ENCODE measurements at regions not wholly inside any gene's neighbourhood (a gene's known extent, or its start where the extent isn't known, plus 50 kb on each side); places are given as distances from the start of the nearest gene placed in this dataset.

GRCh38 chr7:130985361-130985760 lies 251.4 kb upstream of the KLF14 start:
- peaks cover 11% of the 10 kb centered on the region for H3K4me1 ChIP-seq (ENCODE audit: control insufficient read depth, insufficient read depth, low read length)
- DNase-seq (ENCODE audit: low read depth in 4 of 6, low spot score in 6 of 6): no peak
- no peak overlapping the region for H3K27ac ChIP-seq (ENCODE audit: low read depth, low read length)
- H3K4me3 ChIP-seq (ENCODE audit: low read depth, low read length): no peak overlapping the region
- no peaks in the 10 kb centered on the region for H3K36me3 ChIP-seq (ENCODE audit: control insufficient read depth, insufficient read depth, low read length)
- H3K9me3 ChIP-seq (ENCODE audit: control insufficient read depth, insufficient read depth, low read length): no peaks in the 10 kb centered on the region
- WGBS (ENCODE audit: insufficient coverage): 96% methylated on average over 4 of the region's 4 CpGs
- no peaks in the 10 kb centered on the region for H3K27me3 ChIP-seq (ENCODE audit: control insufficient read depth, insufficient read depth, low read length)

DNA sequence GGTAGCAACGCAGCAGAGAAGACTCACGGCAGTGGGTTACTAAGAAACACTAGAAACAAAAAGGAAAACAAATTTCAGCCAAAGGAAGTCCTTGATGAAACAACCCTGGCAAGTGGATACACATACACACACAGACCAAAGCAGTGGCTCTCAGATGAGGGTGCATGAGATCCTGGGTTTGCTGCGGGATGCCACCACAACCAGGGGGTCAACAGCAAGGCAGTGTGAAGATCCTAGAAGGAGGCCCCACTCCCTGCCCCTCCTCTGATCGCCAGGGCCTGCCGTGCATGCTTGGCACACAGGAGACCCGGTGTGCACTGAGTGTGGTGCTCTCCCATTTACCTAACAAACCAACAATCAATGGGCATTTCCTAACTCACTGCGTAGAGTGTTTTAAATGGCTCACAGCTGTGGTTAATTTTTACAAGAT lies 252.3 kb upstream of the KLF14 start:
- H3K4me1 ChIP-seq (ENCODE audit: control insufficient read depth, insufficient read depth, low read length): peaks cover 11% of the 10 kb centered on the region
- no peak for DNase-seq (ENCODE audit: low read depth in 4 of 6, low spot score in 6 of 6)

GRCh38 chr7:130987092-130987491 lies 253.1 kb upstream of the KLF14 start:
- H3K4me3 ChIP-seq (ENCODE audit: low read depth, low read length): no peak overlapping the region
- H3K27ac ChIP-seq (ENCODE audit: low read depth, low read length): no peak overlapping the region
- H3K9me3 ChIP-seq (ENCODE audit: control insufficient read depth, insufficient read depth, low read length): no peaks in the 10 kb centered on the region
- WGBS (ENCODE audit: insufficient coverage): 98% methylated on average over 4 of the region's 4 CpGs
- H3K36me3 ChIP-seq (ENCODE audit: control insufficient read depth, insufficient read depth, low read length): no peaks in the 10 kb centered on the region
- H3K27me3 ChIP-seq (ENCODE audit: control insufficient read depth, insufficient read depth, low read length): no peaks in the 10 kb centered on the region
- peaks cover 11% of the 10 kb centered on the region for H3K4me1 ChIP-seq (ENCODE audit: control insufficient read depth, insufficient read depth, low read length)
- DNase-seq (ENCODE audit: low read depth in 4 of 6, low spot score in 6 of 6): no peak

More for the DNA sequence above, 252.3 kb upstream of the KLF14 start:
- WGBS (ENCODE audit: insufficient coverage): 80% methylated on average over 1 of the region's 7 CpGs
- no peaks in the 10 kb centered on the region for H3K9me3 ChIP-seq (ENCODE audit: control insufficient read depth, insufficient read depth, low read length)
- H3K36me3 ChIP-seq (ENCODE audit: control insufficient read depth, insufficient read depth, low read length): no peaks in the 10 kb centered on the region
- H3K4me3 ChIP-seq (ENCODE audit: low read depth, low read length): no peak overlapping the region
- H3K27me3 ChIP-seq (ENCODE audit: control insufficient read depth, insufficient read depth, low read length): no peaks in the 10 kb centered on the region
- H3K27ac ChIP-seq (ENCODE audit: low read depth, low read length): no peak overlapping the region

GRCh38 chr7:130988443-130988842 lies 254.4 kb upstream of the KLF14 start:
- no peak overlapping the region for H3K27ac ChIP-seq (ENCODE audit: low read depth, low read length)
- no peak overlapping the region for H3K4me3 ChIP-seq (ENCODE audit: low read depth, low read length)
- H3K27me3 ChIP-seq (ENCODE audit: control insufficient read depth, insufficient read depth, low read length): no peaks in the 10 kb centered on the region
- H3K4me1 ChIP-seq (ENCODE audit: control insufficient read depth, insufficient read depth, low read length): peaks cover 11% of the 10 kb centered on the region
- DNase-seq (ENCODE audit: low read depth in 4 of 6, low spot score in 6 of 6): peak in 2 of 6 donors; percentile 70 to 83
- no peaks in the 10 kb centered on the region for H3K9me3 ChIP-seq (ENCODE audit: control insufficient read depth, insufficient read depth, low read length)
- 14% methylated on average over 3 of the region's 5 CpGs for WGBS (ENCODE audit: insufficient coverage)
- no peaks in the 10 kb centered on the region for H3K36me3 ChIP-seq (ENCODE audit: control insufficient read depth, insufficient read depth, low read length)

GRCh38 chr7:130989101-130989795 lies 255.2 kb upstream of the KLF14 start:
- no CpG with 5 or more reads among the region's 2 CpGs for WGBS (ENCODE audit: insufficient coverage)
- H3K36me3 ChIP-seq (ENCODE audit: control insufficient read depth, insufficient read depth, low read length): no peaks in the 10 kb centered on the region
- peaks cover 14% of the 10 kb centered on the region for H3K4me1 ChIP-seq (ENCODE audit: control insufficient read depth, insufficient read depth, low read length)
- no peaks in the 10 kb centered on the region for H3K9me3 ChIP-seq (ENCODE audit: control insufficient read depth, insufficient read depth, low read length)
- H3K27ac ChIP-seq (ENCODE audit: low read depth, low read length): no peak overlapping the region
- no peak for DNase-seq (ENCODE audit: low read depth in 4 of 6, low spot score in 6 of 6)
- H3K4me3 ChIP-seq (ENCODE audit: low read depth, low read length): no peak overlapping the region
- H3K27me3 ChIP-seq (ENCODE audit: control insufficient read depth, insufficient read depth, low read length): no peaks in the 10 kb centered on the region

DNA sequence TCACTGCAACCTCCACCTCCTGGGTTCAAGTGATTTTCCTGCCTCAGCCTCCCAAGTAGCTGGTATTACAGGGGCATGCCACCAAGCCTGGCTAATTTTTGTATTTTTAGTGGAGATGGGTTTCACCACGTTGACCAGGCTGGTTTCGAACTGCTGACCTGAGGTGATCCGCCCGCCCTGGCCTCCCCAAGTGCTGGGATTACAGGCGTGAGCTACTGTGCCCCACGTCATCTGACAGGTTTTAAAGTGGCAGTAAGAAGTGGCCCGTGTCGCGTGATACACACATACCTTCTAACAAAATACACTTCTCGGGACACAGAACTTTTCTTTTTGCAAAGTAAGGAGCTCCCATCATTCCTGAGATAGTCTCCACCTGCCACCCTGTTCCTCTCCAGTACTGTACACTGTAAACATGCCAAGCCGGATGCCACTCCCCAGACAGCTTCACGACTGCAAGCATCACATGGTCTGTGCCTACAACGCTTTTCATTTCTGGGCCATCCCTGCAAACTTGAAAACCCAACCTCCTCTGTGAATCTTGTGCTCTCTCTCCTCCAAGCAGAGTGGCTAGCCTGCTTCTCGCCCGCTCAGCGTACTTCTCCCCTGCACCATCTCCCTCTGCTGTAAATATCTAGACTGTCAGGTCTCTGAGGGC lies 256.3 kb upstream of the KLF14 start:
- Histone ChIP-seq H3K4me3 (ENCODE audit: low read depth, low read length) (no peak overlapping the region), H3K27ac (ENCODE audit: low read depth, low read length) (no peak overlapping the region), H3K27me3 (ENCODE audit: control insufficient read depth, insufficient read depth, low read length) (no peaks in the 10 kb centered on the region), H3K36me3 (ENCODE audit: control insufficient read depth, insufficient read depth, low read length) (no peaks in the 10 kb centered on the region), H3K9me3 (ENCODE audit: control insufficient read depth, insufficient read depth, low read length) (no peaks in the 10 kb centered on the region), H3K4me1 (ENCODE audit: control insufficient read depth, insufficient read depth, low read length) (peaks cover 16% of the 10 kb centered on the region)
- WGBS (ENCODE audit: insufficient coverage): 80% methylated on average over 11 of the region's 16 CpGs
- DNase-seq (ENCODE audit: low read depth in 4 of 6, low spot score in 6 of 6): no peak

DNA sequence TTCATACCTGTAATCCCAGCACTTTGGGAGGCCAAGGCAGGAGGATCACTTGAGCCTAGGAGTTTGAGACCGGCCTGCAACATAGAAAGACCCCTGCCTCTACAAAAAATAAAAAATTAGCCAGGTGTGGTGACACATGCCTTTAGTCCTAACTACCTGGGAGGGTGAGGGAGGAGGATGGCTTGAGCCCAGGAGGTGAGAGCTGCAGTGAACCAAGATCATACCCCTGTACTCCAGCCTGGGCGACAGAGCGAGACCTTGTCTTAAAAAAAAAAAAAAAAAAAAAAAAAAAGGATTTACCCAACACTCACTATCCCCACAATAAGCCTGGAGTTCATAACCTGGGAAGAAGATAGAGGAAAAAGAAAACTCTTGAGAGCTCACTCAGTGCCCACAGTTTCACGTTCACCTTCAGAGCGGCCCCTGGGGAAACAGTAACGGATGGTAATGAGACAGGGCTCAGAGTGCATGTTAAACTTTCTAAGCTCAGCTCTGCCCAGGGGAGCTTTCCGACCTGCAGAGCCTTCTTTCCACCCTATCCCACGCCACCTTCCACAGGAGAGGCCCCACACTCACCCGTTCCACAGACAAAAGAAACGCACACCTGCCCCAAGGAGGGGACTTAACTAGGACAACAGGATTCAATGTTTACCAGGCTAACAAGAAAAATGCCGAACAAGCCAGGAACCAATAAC lies 259.8 kb upstream of the KLF14 start:
- WGBS (ENCODE audit: insufficient coverage): 87% methylated on average over 8 of the region's 11 CpGs
- H3K9me3 ChIP-seq (ENCODE audit: control insufficient read depth, insufficient read depth, low read length): no peaks in the 10 kb centered on the region
- no peaks in the 10 kb centered on the region for H3K36me3 ChIP-seq (ENCODE audit: control insufficient read depth, insufficient read depth, low read length)
- H3K27me3 ChIP-seq (ENCODE audit: control insufficient read depth, insufficient read depth, low read length): no peaks in the 10 kb centered on the region
- H3K4me3 ChIP-seq (ENCODE audit: low read depth, low read length): no peak overlapping the region
- H3K4me1 ChIP-seq (ENCODE audit: control insufficient read depth, insufficient read depth, low read length): peaks cover 4% of the 10 kb centered on the region
- DNase-seq (ENCODE audit: low read depth in 4 of 6, low spot score in 6 of 6): no peak
- H3K27ac ChIP-seq (ENCODE audit: low read depth, low read length): no peak overlapping the region

GRCh38 chr7:130994378-130995115 lies 260.5 kb upstream of the KLF14 start:
- no peaks in the 10 kb centered on the region for H3K36me3 ChIP-seq (ENCODE audit: control insufficient read depth, insufficient read depth, low read length)
- peaks cover 4% of the 10 kb centered on the region for H3K4me1 ChIP-seq (ENCODE audit: control insufficient read depth, insufficient read depth, low read length)
- H3K27me3 ChIP-seq (ENCODE audit: control insufficient read depth, insufficient read depth, low read length): no peaks in the 10 kb centered on the region
- 72% methylated on average over 10 of the region's 13 CpGs for WGBS (ENCODE audit: insufficient coverage)
- no peak overlapping the region for H3K4me3 ChIP-seq (ENCODE audit: low read depth, low read length)
- no peaks in the 10 kb centered on the region for H3K9me3 ChIP-seq (ENCODE audit: control insufficient read depth, insufficient read depth, low read length)
- no peak overlapping the region for H3K27ac ChIP-seq (ENCODE audit: low read depth, low read length)
- no peak for DNase-seq (ENCODE audit: low read depth in 4 of 6, low spot score in 6 of 6)

DNA sequence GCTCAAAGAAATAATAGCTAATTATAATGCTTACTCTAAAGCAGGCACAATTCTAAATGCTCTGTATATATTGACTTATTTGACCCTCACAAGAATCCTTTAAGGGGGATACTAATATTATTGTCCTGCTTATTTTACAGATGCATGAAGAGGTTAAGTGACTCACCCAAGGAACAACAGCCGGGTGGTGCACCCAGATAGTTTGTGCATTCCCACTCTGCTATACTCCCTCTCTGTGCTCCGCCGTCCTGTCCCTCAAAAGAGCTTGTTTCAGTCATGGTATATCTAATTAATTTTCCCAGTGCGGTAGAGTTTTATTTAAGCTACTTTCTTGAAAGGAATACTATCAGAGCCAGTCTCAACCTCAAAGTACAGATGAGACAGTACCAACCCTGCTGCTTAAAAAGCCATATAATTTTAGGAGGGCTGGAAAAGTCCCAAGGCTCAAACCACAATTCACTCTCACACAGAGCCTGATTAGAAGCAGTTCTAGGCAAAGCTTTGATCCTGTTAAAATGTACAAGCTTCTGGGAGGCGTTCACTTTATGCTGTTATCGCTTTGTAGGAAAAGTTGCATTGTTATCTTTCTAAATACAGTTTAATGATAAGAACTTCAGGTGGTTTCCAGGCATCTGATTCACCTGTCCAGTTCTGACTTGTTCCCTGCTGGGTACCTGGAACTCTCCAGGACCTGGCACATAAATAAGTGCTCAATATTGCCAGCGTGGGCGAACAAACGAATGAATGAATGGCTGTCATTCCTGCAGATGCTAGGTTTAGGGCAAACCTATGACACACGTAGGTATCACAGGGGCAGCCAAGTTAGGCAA lies 261.5 kb upstream of the KLF14 start:
- Histone ChIP-seq H3K36me3 (ENCODE audit: control insufficient read depth, insufficient read depth, low read length) (no peaks in the 10 kb centered on the region), H3K4me3 (ENCODE audit: low read depth, low read length) (no peak overlapping the region), H3K27me3 (ENCODE audit: control insufficient read depth, insufficient read depth, low read length) (no peaks in the 10 kb centered on the region), H3K27ac (ENCODE audit: low read depth, low read length) (no peak overlapping the region), H3K4me1 (ENCODE audit: control insufficient read depth, insufficient read depth, low read length) (peaks cover 4% of the 10 kb centered on the region), H3K9me3 (ENCODE audit: control insufficient read depth, insufficient read depth, low read length) (no peaks in the 10 kb centered on the region)
- 85% methylated on average over 4 of the region's 10 CpGs for WGBS (ENCODE audit: insufficient coverage)
- DNase-seq (ENCODE audit: low read depth in 4 of 6, low spot score in 6 of 6): no peak

Data from spinal cord (tissue), 9 donors.